ENCODE measurements at regions not wholly inside any gene's neighbourhood (a gene's known extent, or its start where the extent isn't known, plus 50 kb on each side); places are given as distances from the start of the nearest gene placed in this dataset.
"Not testable (repeated sequence)": the region's sequence is repeated elsewhere in the genome, so short reads cannot be mapped to it uniquely, and the experiment has no call there.

DNA sequence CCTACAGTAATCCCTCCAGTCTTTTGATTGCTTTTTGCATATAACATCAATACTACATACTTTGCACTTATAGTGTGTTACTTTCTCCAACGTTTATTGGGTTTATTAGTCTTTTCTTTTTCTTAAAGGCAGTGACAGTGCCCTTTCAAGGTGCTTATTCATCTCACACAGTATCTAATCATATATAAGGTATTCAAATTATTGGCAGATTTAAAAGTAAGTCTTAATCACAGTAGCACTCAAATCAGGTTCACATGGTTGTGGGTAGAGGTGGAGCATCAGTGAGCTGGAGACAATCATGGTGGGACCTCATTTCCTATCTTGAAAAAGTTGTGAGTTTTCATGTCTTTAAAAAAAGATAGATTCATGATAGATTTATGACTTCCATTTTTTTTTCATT, 706.2 kb downstream of the GALC start:
- DNase-seq: no peak

DNA sequence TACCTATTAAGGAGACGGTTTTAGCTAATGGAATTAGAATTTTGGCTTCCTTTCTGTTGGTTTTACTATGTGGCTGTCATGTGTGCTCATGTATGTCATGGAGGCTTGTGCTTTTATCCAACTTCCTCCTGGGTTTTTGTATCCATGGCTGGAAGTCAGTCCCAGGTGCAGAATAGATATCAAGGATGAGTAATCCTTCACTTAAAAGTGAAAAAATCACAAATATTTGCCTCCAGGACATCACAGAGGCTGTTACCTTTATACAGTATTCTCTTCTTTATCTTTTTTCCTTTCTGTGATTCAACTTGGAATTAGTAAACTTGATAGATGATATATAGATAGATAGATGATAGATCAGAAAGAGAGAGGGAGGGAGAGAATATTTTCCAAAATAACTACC, 706.8 kb downstream of the GALC start:
- DNase-seq: no peak

DNA sequence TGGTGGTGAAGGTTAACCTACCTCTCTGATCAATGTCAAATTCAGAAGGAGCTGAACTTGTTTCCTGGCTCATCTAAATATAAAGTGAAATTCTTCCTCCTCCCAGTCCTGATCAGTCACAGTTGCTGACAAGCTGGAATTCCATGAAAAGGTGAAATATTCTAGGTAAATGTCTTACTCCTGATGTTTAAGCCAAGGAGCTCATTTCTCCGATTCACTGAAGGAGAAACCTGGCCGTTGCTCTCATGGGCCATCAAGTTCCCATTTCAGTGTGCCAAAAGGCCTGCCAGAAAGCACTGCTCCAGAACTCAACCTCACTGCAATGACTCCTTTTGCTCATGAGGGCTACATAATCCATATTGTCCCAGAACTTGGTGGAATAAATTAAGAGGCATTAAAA, 707.5 kb downstream of the GALC start:
- no peak for DNase-seq

DNA sequence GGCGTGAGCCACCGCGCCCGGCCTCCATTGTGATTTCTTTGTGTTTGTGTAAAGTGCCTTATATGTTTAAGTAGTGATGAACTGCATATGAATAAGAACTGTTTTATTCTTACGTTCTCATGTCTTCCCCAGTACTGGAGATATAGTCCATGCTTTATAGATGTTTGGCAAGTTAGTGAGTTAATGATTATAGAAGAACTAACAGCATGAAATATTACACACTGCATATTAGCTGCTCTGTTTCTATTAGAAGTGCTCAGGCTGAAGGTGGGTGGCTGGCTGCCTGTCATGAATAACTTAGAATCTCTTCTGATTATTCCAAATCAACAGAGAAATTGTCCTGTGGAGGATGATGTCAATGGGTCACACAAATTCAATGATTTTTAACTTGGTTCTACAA, 709.4 kb downstream of the GALC start:
- DNase-seq: no peak

GRCh38 chr14:87282266-87282665, 710.7 kb downstream of the GALC start:
- no peak for DNase-seq

- no peak for DNase-seq
Measured at GRCh38 chr14:87278415-87278814, 714.6 kb downstream of the GALC start.

DNA sequence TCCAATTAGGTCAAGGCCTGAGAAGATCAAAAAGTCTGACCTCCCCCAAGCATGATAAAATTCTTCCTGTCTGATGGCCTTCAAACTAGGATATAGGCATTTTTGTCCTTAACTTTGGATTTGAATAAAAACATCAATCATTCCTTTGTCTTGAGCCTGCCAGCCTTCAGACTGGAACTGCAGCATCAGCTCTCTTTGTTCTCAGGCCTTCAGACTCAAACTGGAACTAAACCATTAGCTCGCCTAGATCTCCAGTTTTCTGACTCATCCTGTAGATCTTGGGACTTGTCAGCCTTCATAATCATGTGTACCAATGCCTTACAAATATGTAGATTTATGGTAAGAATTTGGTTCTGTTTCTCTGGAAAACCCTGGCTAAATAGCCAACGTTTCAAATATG, 721.7 kb downstream of the GALC start:
- no peak for DNase-seq

DNA sequence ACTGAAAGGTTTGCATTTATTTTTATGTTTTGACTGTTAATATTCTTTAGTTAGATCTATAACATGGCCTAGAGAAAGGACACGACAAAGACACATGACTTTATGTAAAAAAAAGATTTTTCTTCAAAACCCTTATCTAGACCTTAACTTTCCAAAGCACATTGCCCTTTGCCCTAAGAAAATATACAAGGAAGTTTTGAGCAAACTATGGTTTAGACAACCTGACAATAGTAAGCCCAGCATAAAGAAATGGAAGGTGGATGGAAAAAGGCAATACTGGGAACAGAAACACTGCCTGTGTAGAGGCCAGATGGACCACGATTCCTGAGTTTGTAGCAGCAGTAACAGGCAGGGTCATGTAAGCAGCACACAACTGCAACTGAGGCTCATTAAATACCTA, 724.0 kb downstream of the GALC start:
- no peak for DNase-seq

DNA sequence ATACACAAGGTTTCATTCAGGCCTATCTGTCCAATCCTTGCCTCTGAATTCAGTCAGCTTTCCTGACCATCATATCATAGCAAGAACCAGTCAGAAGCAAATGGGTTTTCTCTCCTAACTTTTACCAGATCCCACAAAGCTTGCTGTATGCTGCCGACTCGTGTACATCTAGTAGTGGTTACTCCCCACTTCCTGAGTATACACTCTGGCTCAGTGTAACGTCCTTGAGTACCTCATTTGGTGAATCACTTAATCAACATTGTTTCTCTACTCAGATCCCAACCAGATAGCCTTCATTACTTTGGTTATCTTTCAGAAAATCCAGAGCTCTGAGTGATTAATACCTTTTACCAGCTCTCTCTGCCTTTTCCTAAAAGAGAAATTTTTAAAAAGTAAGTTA, 728.2 kb downstream of the GALC start:
- no peak for DNase-seq

DNA sequence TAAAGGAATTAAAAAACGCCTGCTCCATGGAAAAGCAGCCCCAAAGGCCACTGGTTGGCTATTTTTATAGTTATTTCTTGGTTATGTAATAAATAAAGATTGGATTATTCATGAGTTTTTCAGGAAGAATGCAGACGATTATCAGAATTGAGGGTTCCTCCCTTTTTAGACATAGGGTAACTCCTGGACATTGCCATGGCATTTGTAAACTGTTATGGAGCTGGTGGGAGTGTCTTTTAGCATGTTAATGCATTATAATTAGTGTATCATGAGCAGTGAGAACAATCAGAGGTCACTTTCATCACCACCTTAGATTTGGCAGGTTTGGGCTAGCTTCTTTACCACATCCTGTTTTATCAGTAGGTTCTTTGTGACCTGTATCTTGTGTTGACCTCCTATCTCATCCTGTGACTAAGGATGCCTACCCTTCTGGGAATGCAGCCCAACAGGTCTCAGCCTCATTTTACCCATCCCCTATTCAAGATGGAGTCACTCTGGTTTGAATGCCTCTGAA, 728.7 kb downstream of the GALC start:
- no peak for DNase-seq

DNA sequence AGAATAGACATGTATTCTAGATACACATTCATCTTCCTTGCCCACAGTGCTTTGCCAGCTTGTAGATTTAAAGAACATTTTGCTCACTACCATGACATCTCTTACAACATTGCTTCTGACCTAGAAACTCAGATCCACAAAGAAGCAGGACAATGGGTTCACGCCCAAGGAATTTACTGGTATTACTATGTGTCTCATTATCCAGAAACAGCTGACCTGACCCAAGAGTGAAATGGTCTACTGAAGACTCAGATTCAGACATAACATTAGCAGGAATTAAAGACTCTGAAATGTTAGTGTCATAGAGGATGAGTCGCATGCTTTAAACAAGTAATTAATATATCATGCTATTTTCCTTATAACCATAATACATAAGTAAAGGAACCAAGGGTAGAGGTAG, 731.4 kb downstream of the GALC start:
- no peak for DNase-seq

DNA sequence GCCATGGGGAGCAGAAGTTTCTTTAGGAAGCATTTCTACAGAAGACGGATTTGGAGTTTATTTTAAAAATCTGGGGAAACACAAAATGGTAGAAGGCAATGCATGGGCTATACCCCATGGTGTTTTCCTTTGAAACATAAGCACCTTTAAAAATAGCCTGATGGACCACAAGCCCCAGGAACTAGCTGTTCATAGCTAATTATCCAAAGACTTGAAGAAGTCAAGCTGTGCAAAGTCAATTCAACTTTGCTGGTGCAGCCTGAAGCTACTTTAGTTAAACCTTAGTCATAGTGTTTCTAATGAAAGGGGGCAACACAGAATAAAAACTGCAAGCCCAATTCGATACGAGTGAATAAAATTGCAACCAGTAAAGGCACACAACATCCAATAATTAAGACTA, 732.5 kb downstream of the GALC start:
- no peak for DNase-seq

DNA sequence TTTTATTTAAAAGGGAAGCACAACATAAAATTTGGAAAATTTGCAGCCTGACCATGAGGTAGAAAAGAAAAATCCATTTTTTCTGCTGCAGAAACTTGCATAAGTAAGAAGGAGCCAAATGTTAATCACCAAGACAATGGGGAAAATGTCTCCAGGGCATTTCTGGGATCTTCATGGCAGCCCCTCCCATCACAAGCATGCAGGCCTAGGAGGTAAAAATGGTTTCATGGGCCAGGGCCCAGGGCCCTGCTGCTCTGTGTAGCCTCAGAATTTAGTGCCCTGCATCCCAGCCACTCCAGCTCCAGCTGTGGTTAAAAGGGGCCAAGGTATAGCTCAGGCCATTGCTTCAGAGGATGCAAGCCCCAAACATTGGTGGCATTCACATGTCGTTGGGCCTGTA, 735.6 kb downstream of the GALC start:
- no peak for DNase-seq

- DNase-seq: no peak
Measured at GRCh38 chr14:87255058-87255457, 737.9 kb downstream of the GALC start.

DNA sequence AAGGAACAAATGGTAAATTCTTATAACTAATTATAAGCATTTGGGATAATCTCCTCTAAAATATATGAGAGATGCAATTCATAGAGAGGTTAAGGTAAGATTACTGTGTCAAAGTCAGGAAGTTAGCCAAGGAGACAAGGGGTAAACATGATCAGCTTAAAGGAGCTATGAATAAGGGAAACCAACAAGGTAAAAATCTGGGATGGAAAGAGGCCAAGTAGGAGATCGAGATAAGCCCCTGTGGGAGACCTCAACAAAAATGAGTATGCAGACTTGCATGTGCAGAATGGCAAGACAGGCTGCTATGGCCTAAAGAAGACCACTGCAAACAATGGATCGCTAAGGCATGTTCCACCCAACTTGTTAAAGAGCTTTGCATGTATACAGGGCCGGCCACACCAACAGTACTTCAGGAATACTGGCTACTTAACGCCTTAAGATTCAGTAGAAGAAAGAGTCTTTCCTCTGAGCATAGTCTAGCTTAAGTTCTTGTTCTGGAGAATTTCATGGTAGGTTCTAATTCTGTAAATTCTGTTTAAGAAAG, 738.6 kb downstream of the GALC start:
- DNase-seq: no peak

GRCh38 chr14:87253791-87254190, 739.2 kb downstream of the GALC start:
- DNase-seq: not testable (repeated sequence)

DNA sequence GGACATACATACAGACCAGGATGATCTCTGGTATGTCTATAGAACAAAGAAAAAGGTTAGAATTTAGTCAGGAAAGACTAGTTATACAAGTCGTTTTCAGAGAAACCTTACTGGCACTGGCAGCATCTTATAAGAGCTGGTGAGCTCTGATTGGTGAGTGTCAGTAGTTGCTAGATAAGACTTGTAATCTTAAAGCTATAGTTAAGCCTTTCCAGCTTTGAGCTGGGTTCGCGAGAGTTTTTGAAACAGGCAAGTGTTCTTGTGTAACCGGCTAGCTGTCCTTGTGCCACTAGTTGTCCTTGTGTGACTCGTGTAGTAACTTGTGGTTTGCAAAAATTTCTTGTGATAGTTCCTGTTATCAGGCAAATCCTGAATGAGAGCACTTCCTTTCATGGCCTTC, 740.9 kb downstream of the GALC start:
- peak; percentile 8 for DNase-seq

- no peak for DNase-seq
Measured at GRCh38 chr14:87251011-87251410, 742.0 kb downstream of the GALC start.

DNA sequence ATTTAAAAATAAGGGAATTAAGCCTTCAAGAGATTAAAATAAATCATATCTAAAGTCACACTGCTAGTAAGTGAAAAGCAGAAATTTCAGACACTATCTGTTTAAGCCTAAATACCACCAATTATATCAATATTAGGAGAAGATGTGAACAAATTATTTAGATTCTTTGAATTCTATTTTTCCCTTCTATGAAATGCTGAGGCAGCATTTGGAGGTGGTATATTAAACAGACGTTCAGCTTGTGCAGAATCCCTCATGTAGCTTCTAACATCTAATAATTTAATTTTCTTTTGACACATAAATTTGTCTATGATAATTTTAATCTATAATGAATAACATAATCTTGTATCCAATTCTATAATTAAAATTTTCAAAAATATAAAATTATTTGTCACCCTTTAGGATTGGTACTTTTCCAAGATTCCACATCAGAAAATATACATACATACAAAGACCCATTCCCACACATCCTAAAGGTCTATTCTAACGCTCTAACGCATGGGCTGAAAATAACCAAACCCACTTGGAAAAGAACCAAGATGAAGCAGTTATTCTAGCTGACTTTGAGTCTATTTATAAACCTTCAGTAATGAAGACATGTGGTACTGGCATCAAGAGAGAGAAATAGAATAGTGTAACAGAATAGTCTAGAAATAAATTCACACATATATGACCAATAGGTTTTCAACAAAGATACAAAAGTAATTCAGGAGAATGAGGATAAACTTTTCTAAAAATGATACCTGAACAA, 751.8 kb downstream of the GALC start:
- no peak for DNase-seq

DNA sequence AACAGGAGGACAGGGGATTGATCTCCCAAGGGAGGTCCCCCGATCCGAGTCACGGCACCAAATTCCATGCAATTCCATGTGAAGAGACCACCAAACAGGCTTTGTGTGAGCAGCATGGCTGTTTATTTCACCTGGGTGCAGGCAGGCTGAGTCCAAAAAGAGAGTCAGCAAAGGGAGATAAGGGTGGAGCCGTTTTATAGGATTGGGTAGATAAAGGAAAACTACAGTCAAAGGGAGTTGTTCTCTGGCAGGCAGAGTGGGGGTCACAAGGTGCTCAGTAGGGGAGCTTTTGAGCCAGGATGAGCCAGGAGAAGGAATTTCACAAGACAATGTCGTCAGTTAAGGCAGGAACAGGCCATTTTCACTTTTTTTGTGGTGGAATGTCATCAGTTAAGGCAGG, 752.7 kb downstream of the GALC start:
- DNase-seq: not testable (repeated sequence)

GRCh38 chr14:87233806-87234384, 759.1 kb downstream of the GALC start:
- no peak for DNase-seq

- no peak for DNase-seq
Measured at GRCh38 chr14:87233266-87233665, 759.7 kb downstream of the GALC start.

GRCh38 chr14:87231336-87232026, 761.5 kb downstream of the GALC start:
- DNase-seq: no peak

GRCh38 chr14:87230726-87231125, 762.3 kb downstream of the GALC start:
- no peak for DNase-seq
